DND-41 (cell line): ENCODE measurements at regions not wholly inside any gene's neighbourhood (a gene's known extent, or its start where the extent isn't known, plus 50 kb on each side); places are given as distances from the start of the nearest gene placed in this dataset.

Source experiments
- CTCF ChIP-seq: IDR thresholded peaks from 2 replicates; pipeline ENCODE4 v1.5.1; 2012; ENCODE audit warnings: borderline replicate concordance, low read length, moderate library complexity, mild to moderate bottlenecking; ENCODE audit not compliant: poor library complexity, severe bottlenecking; ENCODE audit errors: extremely low read depth
- EZH2 ChIP-seq: IDR thresholded peaks from 3 replicates; pipeline ENCODE4 v1.6.1; 2012; ENCODE audit warnings: borderline replicate concordance, low read depth, mild to moderate bottlenecking, moderate library complexity, low read length, inconsistent platforms; ENCODE audit not compliant: severe bottlenecking

- TF ChIP-seq CTCF (no peak), EZH2 (no peak)
These were observed 120.4 kb upstream of the ABCA1 start for GRCh38 chr9:105048331-105048730.
